Prostate gland (tissue), 2 donors: ENCODE measurements at regions not wholly inside any gene's neighbourhood (a gene's known extent, or its start where the extent isn't known, plus 50 kb on each side); places are given as distances from the start of the nearest gene placed in this dataset.

Experiments
- CTCF ChIP-seq, 4 experiments: fragments of 200-600 bp in 2 of 4; fragments of 450-650 bp in 2 of 4; sonication (generic) in 2 of 4; IDR thresholded peaks; 1 replicate in 3 of 4; 2 replicates in 1 of 4; pipeline ENCODE4 v1.5.1; 2016 to 2019; ENCODE audit warnings: antibody characterized with exemption in 4 of 4, mild to moderate bottlenecking in 2 of 4, moderate library complexity in 2 of 4
- POLR2A ChIP-seq: fragments of 450-650 bp; IDR thresholded peaks from one replicate; pipeline ENCODE4 v1.6.1; 2016; ENCODE audit warnings: antibody characterized with exemption, mild to moderate bottlenecking

GRCh38 chr1:38128511-38128910, 81.9 kb upstream of the POU3F1 start:
- no peak for TF ChIP-seq CTCF (IDR thresholded peaks at IDR 0.05)
- no peak for TF ChIP-seq POLR2A
